Sigmoid colon (tissue), 6 donors: ENCODE measurements at regions not wholly inside any gene's neighbourhood (a gene's known extent, or its start where the extent isn't known, plus 50 kb on each side); places are given as distances from the start of the nearest gene placed in this dataset.

Experiments used
- DNase-seq: peaks from one replicate; pipeline ENCODE4 v3.0.0-alpha.2; 2019
- H3K27ac ChIP-seq, 4 donors: fragments of 200-600 bp; sonication (generic); one replicate each; pipeline ENCODE4 v1.5.1; 2016 to 2019; ENCODE audit warnings: mild to moderate bottlenecking in 1 of 4
- H3K27me3 ChIP-seq, 3 donors: fragments of 200-600 bp; sonication (generic); one replicate each; pipeline ENCODE4 v1.5.1; 2019; ENCODE audit warnings: mild to moderate bottlenecking in 1 of 3
- H3K36me3 ChIP-seq, 4 donors: fragments of 200-600 bp; sonication (generic); one replicate each; pipeline ENCODE4 v1.5.1; 2016 to 2019
- H3K4me1 ChIP-seq, 4 donors: fragments of 200-600 bp; sonication (generic); one replicate each; pipeline ENCODE4 v1.5.1; 2017 to 2019
- H3K4me3 ChIP-seq, 4 donors: fragments of 200-600 bp; sonication (generic); one replicate each; pipeline ENCODE4 v1.5.1; 2017 to 2019; ENCODE audit warnings: mild to moderate bottlenecking in 2 of 4, moderate library complexity in 1 of 4
- H3K9me3 ChIP-seq, 4 donors: fragments of 200-600 bp in 3 of 4; sonication (generic) in 3 of 4; one replicate each; pipeline versions ENCODE4 v1.5.1 to v1.6.1; 2013 to 2019
- CTCF ChIP-seq, 4 experiments: fragments of 450-650 bp in 3 of 4; fragments of 200-600 bp in 1 of 4; IDR thresholded peaks; one replicate each; pipeline ENCODE4 v1.5.1; 2016 to 2019; ENCODE audit warnings: antibody characterized with exemption in 4 of 4, mild to moderate bottlenecking in 3 of 4, moderate library complexity in 2 of 4
- EP300 ChIP-seq, 4 donors: sonication (generic); formaldehyde crosslinking; IDR thresholded peaks; one replicate each; pipeline ENCODE4 v1.6.1; 2017; ENCODE audit warnings: antibody characterized with exemption in 4 of 4
- POLR2A ChIP-seq, 2 donors: fragments of 450-650 bp; IDR thresholded peaks; one replicate each; pipeline ENCODE4 v1.6.1; 2016; ENCODE audit warnings: antibody characterized with exemption in 2 of 2, mild to moderate bottlenecking in 2 of 2, moderate library complexity in 2 of 2
- POLR2AphosphoS5 ChIP-seq, 4 donors: sonication (generic); formaldehyde crosslinking; IDR thresholded peaks; one replicate each; pipeline ENCODE4 v1.6.1; 2017; ENCODE audit warnings: antibody characterized with exemption in 4 of 4
- WGBS, 2 donors: extraction: QIAGEN DNeasy Blood & Tissue Kit; methylation state at CpG; one replicate each; pipeline ENCODE4 v1.1.7; 2013; 5-methylcytosine and 5-hydroxymethylcytosine counted together
- intact Hi-C: fragments of 100-400 bp; cut with DNase I; formaldehyde crosslinking; loops from one replicate; pipeline ENCODE4 v1.15.1; 2023
- donor health status: healthy with polysubstance abuse.
- donor health status: healthy.

- H3K36me3 ChIP-seq = no peaks in the 10 kb centered on the region
- H3K4me3 ChIP-seq = no peak overlapping the region
- peaks cover 0 to 5% (median 0%) of the 10 kb centered on the region in 4 donors for H3K4me1 ChIP-seq
- intact Hi-C loops = no loop called here
- H3K27ac ChIP-seq = no peak overlapping the region
- TF ChIP-seq POLR2A (IDR thresholded peaks at IDR 0.05) (no peak), CTCF (IDR thresholded peaks at IDR 0.05) (no peak), EP300 (IDR thresholded peaks at IDR 0.05) (no peak), POLR2AphosphoS5 (IDR thresholded peaks at IDR 0.05) (no peak)
- no peak for DNase-seq
- H3K9me3 ChIP-seq = no peaks in the 10 kb centered on the region
- 62 to 90% methylated on average over 2 of the region's 2 CpGs for WGBS, 2 donors
- no peaks in the 10 kb centered on the region for H3K27me3 ChIP-seq
These were observed 360.8 kb downstream of the GRB14 start for GRCh38 chr2:164260506-164260905.

GRCh38 chr2:164257742-164258141 is 363.5 kb downstream of the GRB14 start:
- Histone ChIP-seq H3K36me3 (no peaks in the 10 kb centered on the region), H3K27me3 (no peaks in the 10 kb centered on the region), H3K9me3 (no peaks in the 10 kb centered on the region), H3K27ac (no peak overlapping the region), H3K4me1 (peaks cover 0 to 5% (median 0%) of the 10 kb centered on the region in 4 donors), H3K4me3 (no peak overlapping the region)
- TF ChIP-seq POLR2A (IDR thresholded peaks at IDR 0.05) (no peak), CTCF (IDR thresholded peaks at IDR 0.05) (no peak), POLR2AphosphoS5 (IDR thresholded peaks at IDR 0.05) (no peak), EP300 (IDR thresholded peaks at IDR 0.05) (no peak)
- WGBS, 2 donors = 59 to 78% methylated on average over 3 of the region's 3 CpGs
- DNase-seq = no peak
- intact Hi-C loops = no loop called here

GRCh38 chr2:164252568-164253287 is 368.6 kb downstream of the GRB14 start:
- no peak for DNase-seq
- Histone ChIP-seq H3K4me1 (peaks cover 0 to 3% (median 0%) of the 10 kb centered on the region in 4 donors), H3K9me3 (no peaks in the 10 kb centered on the region), H3K4me3 (no peak overlapping the region), H3K36me3 (no peaks in the 10 kb centered on the region), H3K27me3 (no peaks in the 10 kb centered on the region), H3K27ac (no peak overlapping the region)
- intact Hi-C loops = no loop called here
- TF ChIP-seq CTCF (IDR thresholded peaks at IDR 0.05) (no peak), POLR2A (IDR thresholded peaks at IDR 0.05) (no peak), POLR2AphosphoS5 (IDR thresholded peaks at IDR 0.05) (no peak), EP300 (IDR thresholded peaks at IDR 0.05) (no peak)
- WGBS, 2 donors = 31 to 64% methylated on average over 2 of the region's 2 CpGs

GRCh38 chr2:164243315-164243714 is 378.0 kb downstream of the GRB14 start:
- no peak for TF ChIP-seq EP300 (IDR thresholded peaks at IDR 0.05)
- TF ChIP-seq POLR2A (IDR thresholded peaks at IDR 0.05) = no peak
- no peak for TF ChIP-seq CTCF (IDR thresholded peaks at IDR 0.05)
- no peak for TF ChIP-seq POLR2AphosphoS5 (IDR thresholded peaks at IDR 0.05)
- no peak overlapping the region for H3K27ac ChIP-seq
- no peak overlapping the region for H3K4me3 ChIP-seq
- H3K9me3 ChIP-seq = no peaks in the 10 kb centered on the region
- no peaks in the 10 kb centered on the region for H3K36me3 ChIP-seq
- intact Hi-C loops = no loop called here
- H3K4me1 ChIP-seq = no peaks in the 10 kb centered on the region
- no peak for DNase-seq
- H3K27me3 ChIP-seq = no peaks in the 10 kb centered on the region

- H3K4me1 ChIP-seq = no peaks in the 10 kb centered on the region
- H3K27me3 ChIP-seq = no peaks in the 10 kb centered on the region
- WGBS, 2 donors = 84 to 89% methylated on average over 3 of the region's 3 CpGs
- no peak for DNase-seq
- intact Hi-C loops = no loop called here
- no peak overlapping the region for H3K27ac ChIP-seq
- no peaks in the 10 kb centered on the region for H3K9me3 ChIP-seq
- H3K4me3 ChIP-seq = no peak overlapping the region
- no peaks in the 10 kb centered on the region for H3K36me3 ChIP-seq
- TF ChIP-seq POLR2AphosphoS5 (IDR thresholded peaks at IDR 0.05) = no peak
- TF ChIP-seq POLR2A (IDR thresholded peaks at IDR 0.05) = no peak
- no peak for TF ChIP-seq CTCF (IDR thresholded peaks at IDR 0.05)
These were observed 378.9 kb downstream of the GRB14 start for GRCh38 chr2:164242409-164242808.
